IMR-90 (cell line): ENCODE measurements at regions not wholly inside any gene's neighbourhood (a gene's known extent, or its start where the extent isn't known, plus 50 kb on each side); places are given as distances from the start of the nearest gene placed in this dataset.

Experiments used
- BHLHE40 ChIP-seq: fragments of 150-350 bp; IDR thresholded peaks from 2 replicates; pipeline ENCODE4 v1.6.1; 2016; ENCODE audit warnings: mild to moderate bottlenecking, low read depth, low read length
- CEBPB ChIP-seq: IDR thresholded peaks from 2 replicates; pipeline ENCODE4 v1.6.1; 2012; ENCODE audit warnings: low read depth, low read length, improper control_type of control experiment
- CHD1 ChIP-seq: IDR thresholded peaks from 2 replicates; pipeline ENCODE4 v1.6.1; 2012; ENCODE audit warnings: low read depth, low read length, improper control_type of control experiment
- FOS ChIP-seq: fragments of 150-350 bp; IDR thresholded peaks from 2 replicates; pipeline ENCODE4 v1.6.1; 2016; ENCODE audit warnings: low read depth, low read length
- MAFK ChIP-seq: IDR thresholded peaks from 2 replicates; pipeline ENCODE4 v1.6.1; 2012; ENCODE audit warnings: low read depth, low read length, improper control_type of control experiment
- NFE2L2 ChIP-seq: fragments of 150-350 bp; IDR thresholded peaks from 2 replicates; pipeline ENCODE4 v1.6.1; 2016; ENCODE audit warnings: low read depth, mild to moderate bottlenecking, low read length
- POLR2A ChIP-seq: IDR thresholded peaks from 2 replicates; pipeline ENCODE4 v1.6.1; 2012; ENCODE audit warnings: mild to moderate bottlenecking, low read depth, low read length
- RAD21 ChIP-seq: IDR thresholded peaks from 2 replicates; pipeline ENCODE4 v1.6.1; 2012; ENCODE audit warnings: low read length, improper control_type of control experiment
- RFX5 ChIP-seq: IDR thresholded peaks from 2 replicates; pipeline ENCODE4 v1.8.0; 2012; ENCODE audit warnings: low read depth, mild to moderate bottlenecking, low read length, moderate library complexity
- SMC3 ChIP-seq: fragments of 150-350 bp; IDR thresholded peaks from 2 replicates; pipeline ENCODE4 v1.6.1; 2016; ENCODE audit warnings: low read depth, mild to moderate bottlenecking, antibody characterized with exemption, low read length, moderate library complexity
- TF ChIP-seq, protein P1 (sequence below): conservative IDR thresholded peaks from 2 replicates; pipeline ENCODE4 v1.5.1; 2012; ENCODE audit warnings: mild to moderate bottlenecking, low read depth, low read length, improper control_type of control experiment
- TF ChIP-seq, protein P2 (sequence below): fragments of 150-350 bp; IDR thresholded peaks from 2 replicates; pipeline ENCODE4 v1.6.1; 2016; ENCODE audit warnings: low read depth, mild to moderate bottlenecking, low read length, moderate library complexity, borderline replicate concordance
- TF ChIP-seq, protein P3 (sequence below): fragments of 150-350 bp; IDR thresholded peaks from 2 replicates; pipeline ENCODE4 v1.6.1; 2017; ENCODE audit warnings: mild to moderate bottlenecking, antibody characterized with exemption, low read length, low read depth

DNA sequence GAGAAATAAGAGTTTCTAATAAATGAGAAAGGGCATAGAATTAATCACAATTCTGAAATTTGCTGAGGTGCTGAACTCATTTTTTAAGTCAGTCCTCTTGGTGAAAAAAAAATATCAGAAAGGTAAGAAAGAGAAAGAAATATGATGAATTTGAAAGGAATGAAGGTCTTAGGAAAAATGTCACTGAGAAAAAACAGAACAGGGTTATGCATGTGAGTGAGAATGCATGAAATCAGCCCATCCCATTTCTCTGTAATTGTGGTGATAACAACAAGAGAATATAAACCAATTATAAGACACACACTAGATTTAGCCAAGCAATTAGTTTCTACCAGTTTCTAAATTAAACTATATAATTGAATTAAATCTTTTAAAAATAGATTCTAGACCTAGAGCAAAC lies 138.9 kb downstream of the TBX18 start:
- TF ChIP-seq RAD21, result no peak
- TF ChIP-seq, protein P1, sequence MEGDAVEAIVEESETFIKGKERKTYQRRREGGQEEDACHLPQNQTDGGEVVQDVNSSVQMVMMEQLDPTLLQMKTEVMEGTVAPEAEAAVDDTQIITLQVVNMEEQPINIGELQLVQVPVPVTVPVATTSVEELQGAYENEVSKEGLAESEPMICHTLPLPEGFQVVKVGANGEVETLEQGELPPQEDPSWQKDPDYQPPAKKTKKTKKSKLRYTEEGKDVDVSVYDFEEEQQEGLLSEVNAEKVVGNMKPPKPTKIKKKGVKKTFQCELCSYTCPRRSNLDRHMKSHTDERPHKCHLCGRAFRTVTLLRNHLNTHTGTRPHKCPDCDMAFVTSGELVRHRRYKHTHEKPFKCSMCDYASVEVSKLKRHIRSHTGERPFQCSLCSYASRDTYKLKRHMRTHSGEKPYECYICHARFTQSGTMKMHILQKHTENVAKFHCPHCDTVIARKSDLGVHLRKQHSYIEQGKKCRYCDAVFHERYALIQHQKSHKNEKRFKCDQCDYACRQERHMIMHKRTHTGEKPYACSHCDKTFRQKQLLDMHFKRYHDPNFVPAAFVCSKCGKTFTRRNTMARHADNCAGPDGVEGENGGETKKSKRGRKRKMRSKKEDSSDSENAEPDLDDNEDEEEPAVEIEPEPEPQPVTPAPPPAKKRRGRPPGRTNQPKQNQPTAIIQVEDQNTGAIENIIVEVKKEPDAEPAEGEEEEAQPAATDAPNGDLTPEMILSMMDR, result no peak
- no peak for TF ChIP-seq POLR2A
- TF ChIP-seq RFX5, result no peak
- TF ChIP-seq, protein P2, sequence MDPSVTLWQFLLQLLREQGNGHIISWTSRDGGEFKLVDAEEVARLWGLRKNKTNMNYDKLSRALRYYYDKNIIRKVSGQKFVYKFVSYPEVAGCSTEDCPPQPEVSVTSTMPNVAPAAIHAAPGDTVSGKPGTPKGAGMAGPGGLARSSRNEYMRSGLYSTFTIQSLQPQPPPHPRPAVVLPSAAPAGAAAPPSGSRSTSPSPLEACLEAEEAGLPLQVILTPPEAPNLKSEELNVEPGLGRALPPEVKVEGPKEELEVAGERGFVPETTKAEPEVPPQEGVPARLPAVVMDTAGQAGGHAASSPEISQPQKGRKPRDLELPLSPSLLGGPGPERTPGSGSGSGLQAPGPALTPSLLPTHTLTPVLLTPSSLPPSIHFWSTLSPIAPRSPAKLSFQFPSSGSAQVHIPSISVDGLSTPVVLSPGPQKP, result no peak
- no peak for TF ChIP-seq CHD1
- no peak for TF ChIP-seq MAFK
- TF ChIP-seq FOS, result no peak
- TF ChIP-seq NFE2L2, result no peak
- no peak for TF ChIP-seq SMC3
- TF ChIP-seq CEBPB, result no peak
- TF ChIP-seq, protein P3, sequence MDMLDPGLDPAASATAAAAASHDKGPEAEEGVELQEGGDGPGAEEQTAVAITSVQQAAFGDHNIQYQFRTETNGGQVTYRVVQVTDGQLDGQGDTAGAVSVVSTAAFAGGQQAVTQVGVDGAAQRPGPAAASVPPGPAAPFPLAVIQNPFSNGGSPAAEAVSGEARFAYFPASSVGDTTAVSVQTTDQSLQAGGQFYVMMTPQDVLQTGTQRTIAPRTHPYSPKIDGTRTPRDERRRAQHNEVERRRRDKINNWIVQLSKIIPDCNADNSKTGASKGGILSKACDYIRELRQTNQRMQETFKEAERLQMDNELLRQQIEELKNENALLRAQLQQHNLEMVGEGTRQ, result no peak
- no peak for TF ChIP-seq BHLHE40
